NOMO-1 (cell line): ENCODE measurements at regions not wholly inside any gene's neighbourhood (a gene's known extent, or its start where the extent isn't known, plus 50 kb on each side); places are given as distances from the start of the nearest gene placed in this dataset.

ENCODE experiments used
- DNase-seq, 2 experiments: peaks; one replicate each; lab custom pipeline; 2025; ENCODE audit not compliant: unreplicated experiment in 2 of 2; lab: John Stamatoyannopoulos, UW

DNA sequence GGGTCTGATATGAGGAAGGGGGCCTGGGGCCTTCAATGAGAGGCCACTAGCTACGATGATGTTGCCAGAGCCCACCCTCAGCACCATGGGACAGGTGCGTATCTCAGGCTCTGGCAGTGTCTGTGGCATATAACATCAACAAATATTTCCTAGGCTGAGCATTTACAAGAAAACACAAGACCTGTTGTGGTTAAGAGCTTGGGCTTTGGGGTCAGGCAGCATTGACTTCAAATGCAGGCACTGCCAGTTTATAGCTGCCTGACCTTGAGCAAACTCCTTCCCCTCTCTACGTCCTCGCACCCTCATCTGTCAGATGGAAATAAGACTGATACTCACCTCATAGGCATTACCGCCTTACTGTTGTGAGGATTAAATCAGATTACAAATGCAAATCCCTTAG is 156.0 kb downstream of the KATNAL1 start:
- DNase-seq: no peak

DNA sequence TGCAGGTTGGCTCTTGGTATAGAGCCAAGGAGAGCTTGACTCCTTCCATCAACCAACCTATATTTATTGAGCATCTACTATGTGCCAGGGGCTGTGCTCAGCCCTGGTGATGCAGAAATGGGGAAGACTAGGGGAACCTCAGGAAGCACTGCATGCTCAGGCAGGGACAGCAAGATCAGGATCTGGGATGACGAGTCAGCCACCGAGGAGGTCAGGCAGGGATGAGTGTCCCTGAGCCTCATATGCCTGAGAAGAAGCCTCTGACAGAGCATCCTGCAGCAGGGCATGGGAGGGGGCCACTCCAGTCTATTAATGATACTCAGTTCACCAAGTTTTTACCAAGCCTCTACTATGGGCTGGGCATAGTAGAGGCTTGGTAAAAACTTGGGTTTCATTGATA is 158.1 kb downstream of the KATNAL1 start:
- DNase-seq: no peak

GRCh38 chr13:30148786-30149185 is 158.6 kb downstream of the KATNAL1 start:
- no peak for DNase-seq

DNA sequence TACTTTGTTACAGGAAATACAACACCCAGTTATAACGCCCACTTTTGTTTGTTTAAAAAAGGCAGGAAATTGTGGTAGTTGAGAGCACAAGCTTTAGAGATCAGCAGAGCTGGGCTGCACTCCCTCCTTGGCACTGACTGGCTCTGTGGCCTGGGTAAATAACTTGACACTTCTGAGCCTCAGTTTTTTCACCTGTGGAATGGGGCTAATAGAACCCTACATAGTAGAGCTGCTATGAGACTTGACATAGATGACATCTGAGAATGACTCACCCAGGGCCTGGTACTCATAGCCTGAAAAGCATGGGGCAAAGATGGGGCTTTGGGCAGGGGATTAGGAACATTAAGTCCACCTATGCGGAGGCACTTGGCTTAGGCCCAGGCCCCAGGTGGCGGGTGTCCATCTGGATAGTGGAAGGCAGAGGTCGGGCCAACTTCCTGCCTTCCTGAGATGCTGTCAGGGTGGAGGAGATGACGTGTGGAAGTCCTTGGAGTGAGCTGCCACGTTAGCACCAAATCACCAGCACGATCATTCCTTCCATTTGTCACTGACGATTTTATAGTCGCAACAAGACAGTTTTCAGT is 159.1 kb downstream of the KATNAL1 start:
- no peak for DNase-seq

DNA sequence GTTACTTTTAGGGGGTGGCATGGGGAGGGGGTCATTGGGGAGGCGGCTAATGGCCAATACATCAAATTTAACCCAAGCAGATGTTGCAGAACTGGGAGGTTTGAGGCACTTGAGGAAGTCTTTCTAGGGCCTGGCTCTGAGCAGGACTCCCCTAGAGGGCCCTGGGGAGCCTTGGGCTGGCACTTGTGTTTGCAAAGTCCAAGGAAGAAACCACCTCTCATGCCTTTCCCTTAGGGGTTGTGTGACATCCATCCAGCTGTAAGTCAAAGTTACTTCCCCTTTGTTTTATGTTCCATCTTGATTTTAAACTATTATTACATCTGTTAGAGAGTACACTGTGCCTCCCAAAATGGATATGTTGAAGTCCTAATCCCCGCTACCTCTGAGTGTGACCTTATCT is 159.9 kb downstream of the KATNAL1 start:
- DNase-seq: no peak

- no peak for DNase-seq
These were observed 160.3 kb downstream of the KATNAL1 start for GRCh38 chr13:30147015-30147414.

DNA sequence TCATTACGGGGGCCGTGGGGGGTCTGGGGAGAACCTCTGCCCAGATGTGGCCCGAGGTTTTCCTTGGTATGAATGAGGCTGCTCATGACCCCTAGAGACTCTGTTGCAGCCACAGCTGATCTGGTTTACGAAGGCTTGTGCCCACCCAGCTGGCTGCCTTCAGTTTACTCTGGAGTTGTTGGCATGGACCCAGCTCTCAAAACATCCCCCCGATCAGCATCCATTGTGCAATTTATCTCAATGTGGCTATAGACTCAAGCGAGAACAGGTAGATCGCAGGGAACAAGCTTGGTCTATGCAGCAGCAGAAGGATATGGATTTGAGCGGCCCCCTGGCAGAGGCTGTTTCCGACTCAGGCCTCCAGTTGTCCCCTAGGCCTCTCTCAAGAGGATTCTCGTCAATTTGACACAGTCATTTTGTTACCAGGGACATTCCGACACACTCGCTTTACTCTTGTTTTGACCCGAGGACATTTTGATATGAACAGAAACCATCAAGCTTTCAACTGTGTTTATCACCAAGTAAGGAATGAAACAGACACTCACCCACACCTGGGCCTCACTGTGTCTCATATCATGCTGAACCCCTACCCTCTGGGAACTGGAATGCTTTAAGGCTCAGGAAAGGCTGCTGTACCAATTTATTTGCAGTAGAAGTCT is 161.5 kb downstream of the KATNAL1 start:
- DNase-seq: no peak

GRCh38 chr13:30143666-30144400 is 163.5 kb downstream of the KATNAL1 start:
- peak in 1 of 2 experiments; percentile 6 for DNase-seq

- DNase-seq: no peak
These were observed 164.7 kb downstream of the KATNAL1 start for GRCh38 chr13:30142486-30143211.

DNA sequence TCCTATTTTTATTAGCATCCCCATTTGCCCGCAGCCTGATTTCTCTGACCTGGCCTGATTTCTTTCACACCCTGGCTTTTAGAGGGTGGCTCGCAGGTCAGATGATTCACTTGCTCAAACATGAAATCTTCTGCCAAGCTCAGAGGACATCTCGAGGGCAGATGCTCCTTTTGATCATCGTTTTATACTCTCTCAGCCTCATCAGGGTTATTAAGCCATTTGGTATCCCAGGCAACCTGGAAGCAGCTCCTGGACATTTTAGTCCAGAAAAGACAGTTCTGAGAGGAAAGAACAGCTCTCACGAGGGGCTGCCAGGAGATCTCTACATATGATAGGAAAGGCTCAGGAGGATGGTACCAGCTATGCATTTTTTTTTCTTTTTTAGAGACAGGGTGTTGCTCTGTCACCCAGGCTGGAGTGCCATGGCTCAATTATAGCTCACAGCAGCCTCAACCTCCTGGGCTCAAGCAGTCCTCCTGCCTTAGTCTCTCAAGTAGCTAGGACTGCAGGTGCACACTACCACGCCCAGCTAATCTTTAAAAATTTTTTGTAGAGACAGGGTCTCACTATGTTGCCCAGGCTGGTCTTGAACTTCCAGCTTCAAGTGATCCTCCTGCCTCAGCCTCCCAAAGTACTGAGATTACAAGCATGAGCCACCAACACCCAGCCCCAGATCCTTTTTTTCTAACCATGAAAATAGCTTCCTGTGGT is 165.4 kb downstream of the KATNAL1 start:
- no peak for DNase-seq

GRCh38 chr13:30140973-30141372 is 166.4 kb downstream of the KATNAL1 start:
- DNase-seq: no peak

- no peak for DNase-seq
These were observed 168.8 kb downstream of the KATNAL1 start for GRCh38 chr13:30138511-30138910.

- DNase-seq: no peak
These were observed 171.5 kb downstream of the KATNAL1 start for GRCh38 chr13:30135868-30136267.

DNA sequence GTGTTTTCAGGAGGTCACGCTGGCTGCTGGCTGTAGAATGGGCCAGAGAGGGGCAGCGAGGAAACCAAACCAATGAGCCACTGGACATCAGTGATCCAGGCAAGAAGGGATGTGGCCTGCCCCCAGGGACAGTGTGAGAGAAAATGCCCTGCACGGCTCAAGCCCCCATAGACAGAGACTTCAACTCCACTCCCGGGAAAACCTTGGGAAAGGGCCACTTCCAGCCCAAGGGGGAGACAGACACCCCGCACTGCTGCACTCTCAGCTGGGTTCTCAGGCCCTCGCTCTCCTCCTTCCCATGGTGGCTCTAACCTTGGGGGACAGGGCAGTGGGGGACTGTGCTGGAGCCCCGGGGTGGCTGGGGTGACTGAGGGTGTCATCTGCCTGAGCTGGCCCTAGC is 172.0 kb downstream of the KATNAL1 start:
- no peak for DNase-seq

GRCh38 chr13:30134578-30134977 is 172.8 kb downstream of the KATNAL1 start:
- no peak for DNase-seq

- no peak for DNase-seq
These were observed 173.4 kb downstream of the KATNAL1 start for GRCh38 chr13:30133996-30134395.

- no peak for DNase-seq
These were observed 173.8 kb downstream of the KATNAL1 start for GRCh38 chr13:30133554-30133912.

DNA sequence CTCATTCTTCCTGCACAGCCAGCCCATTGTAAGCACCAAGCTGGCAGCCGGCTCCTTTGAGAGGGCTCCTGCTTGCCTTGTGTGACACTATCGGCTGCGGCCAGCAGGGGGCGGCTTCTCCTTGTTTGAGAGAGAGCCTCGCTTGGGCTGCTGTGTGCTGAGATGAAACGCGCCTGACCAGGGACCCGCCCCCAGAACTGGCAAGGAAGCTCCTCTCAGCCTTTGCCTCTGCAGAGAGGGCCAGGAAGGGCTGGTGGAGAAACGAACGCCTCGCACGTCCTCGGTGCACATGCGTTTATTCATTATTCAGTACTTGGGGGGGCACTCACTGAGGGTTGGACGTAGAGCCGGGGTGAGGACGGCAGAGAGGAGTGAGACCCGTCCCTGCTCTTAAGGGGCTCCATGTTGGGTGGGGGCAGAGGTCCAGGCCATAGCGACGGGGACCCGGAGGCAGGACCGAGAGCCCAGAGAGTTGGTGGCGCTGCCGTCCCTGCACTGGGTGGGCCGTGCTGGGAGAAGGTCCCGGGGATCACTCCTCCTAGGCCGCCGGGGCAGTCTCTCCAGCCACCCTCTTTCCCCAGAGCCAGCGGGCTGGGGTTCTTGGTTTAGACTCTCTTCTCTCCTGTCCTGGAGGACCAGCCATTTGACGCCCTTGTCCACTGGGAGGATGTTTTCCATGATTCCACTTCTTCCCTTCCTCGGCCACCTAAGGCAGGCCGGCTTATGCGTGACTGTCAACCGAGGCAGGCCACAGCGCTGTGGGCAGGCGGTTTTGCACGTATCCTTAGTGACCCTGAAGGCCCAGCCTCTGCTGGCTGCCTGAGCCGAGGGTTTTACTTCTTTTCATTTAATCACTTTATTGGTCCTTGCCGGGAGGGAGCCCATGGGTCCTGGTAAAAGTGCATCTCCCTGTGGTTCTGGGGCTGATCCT is 174.5 kb downstream of the KATNAL1 start:
- DNase-seq: peak; percentile 92 to 93

- no peak for DNase-seq
These were observed 177.9 kb downstream of the KATNAL1 start for GRCh38 chr13:30129411-30129810.

DNA sequence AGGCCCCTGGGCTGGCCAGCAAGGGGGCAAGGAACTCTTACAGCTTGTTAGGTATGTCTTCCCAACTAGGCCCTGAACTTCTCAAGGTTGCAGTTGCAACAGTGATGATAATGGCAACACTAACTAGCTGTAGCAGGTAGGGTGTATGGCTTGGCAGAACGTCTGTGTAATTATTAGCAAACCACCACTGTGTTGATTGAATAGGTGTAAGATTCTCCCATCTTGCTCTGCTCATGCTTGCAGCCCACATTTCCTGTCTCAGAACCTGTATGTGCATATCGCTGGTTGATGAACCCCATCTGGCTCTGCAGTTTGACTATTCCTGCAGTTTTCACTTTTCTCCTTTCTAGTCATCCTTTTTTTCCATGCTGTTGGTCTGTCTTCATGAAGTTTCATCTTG is 178.8 kb downstream of the KATNAL1 start:
- no peak for DNase-seq
